ENCODE measurements at regions not wholly inside any gene's neighbourhood (a gene's known extent, or its start where the extent isn't known, plus 50 kb on each side); places are given as distances from the start of the nearest gene placed in this dataset.
"Not testable (repeated sequence)": the region's sequence is repeated elsewhere in the genome, so short reads cannot be mapped to it uniquely, and the experiment has no call there.

DNA sequence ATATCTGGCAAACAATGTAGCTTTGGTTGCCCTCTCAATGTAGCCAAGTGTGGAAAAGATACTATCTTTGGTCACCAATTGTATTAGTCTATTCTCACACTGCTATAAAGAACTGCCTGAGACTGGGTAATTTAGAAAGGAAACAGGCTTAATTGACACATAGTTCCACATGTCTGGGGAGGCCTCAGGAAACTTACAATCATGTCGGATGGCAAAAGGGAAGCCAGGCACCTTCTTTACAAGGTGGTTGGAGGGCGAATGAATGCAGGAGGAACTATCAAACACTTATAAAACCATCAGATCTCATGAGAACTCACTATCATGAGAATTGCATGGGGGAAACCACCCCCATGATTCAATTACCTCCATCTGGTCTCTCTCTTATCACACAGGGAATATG, 133.1 kb upstream of the TBCA start:
- DNase-seq (ENCODE audit: low read depth): no peak

DNA sequence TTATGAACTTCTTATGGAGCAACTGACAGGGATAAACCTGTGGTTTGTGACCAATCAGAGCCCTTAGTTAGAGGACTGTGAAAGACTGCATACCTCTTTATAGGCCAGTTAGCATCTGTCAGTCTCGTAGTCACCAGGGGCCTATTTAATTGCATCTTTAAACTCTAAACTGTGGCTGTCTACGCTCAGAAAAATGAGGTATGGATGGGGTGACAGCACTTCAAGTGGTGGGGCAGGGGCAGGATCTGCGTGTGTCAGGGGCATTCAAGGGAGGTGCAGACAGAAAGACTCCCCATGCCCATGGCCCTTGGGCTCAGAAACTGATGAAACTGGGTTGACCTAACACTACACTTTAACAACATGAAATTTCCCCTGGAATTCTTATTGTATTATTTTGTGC, 132.6 kb upstream of the TBCA start:
- no peak for DNase-seq (ENCODE audit: low read depth)

GRCh38 chr5:77907786-77908185, 131.6 kb upstream of the TBCA start:
- DNase-seq (ENCODE audit: low read depth): no peak

GRCh38 chr5:77906806-77907205, 130.7 kb upstream of the TBCA start:
- DNase-seq (ENCODE audit: low read depth): no peak

GRCh38 chr5:77904362-77904761, 128.2 kb upstream of the TBCA start:
- DNase-seq (ENCODE audit: low read depth): no peak

GRCh38 chr5:77900691-77901090, 124.6 kb upstream of the TBCA start:
- no peak for DNase-seq (ENCODE audit: low read depth)

- DNase-seq (ENCODE audit: low read depth): no peak
Observed at GRCh38 chr5:77898385-77898784, 122.2 kb upstream of the TBCA start.

DNA sequence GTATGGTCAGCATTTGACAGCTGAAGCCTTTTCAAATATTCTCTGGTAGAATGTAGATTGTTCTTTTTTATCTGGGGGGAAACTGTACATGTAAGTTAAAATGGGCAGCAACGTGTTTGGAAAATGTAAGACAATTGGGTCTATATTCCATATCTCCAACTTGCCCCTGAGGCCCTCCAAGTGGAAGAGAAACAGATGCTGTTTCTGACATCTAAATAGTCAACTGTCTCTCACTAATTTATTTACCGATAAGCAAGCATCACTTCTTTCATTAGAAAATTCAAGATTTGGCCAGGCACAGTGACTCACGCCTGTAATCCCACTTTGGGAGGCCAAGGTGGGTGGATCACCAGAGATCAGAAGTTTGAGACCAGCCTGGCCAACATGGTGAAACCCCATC, 120.2 kb upstream of the TBCA start:
- no peak for DNase-seq (ENCODE audit: low read depth)

DNA sequence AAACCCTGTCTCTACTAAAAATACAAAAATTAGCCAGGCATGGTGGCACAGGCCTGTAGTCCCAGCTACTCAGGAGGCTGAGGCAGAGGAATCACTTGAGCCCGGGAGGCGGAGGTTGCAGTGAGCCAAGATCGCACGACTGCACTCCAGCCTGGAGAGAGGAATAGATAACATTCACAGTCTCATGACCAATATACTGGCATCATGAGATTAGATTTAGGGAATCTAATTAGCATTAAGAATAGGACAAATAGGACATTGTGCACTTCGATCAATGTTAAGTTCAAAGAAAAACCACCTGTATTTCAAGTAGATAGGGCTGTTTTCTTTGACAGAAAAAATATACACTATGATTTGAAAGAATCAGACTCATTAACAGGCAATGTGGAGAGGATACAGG, 118.0 kb upstream of the TBCA start:
- DNase-seq (ENCODE audit: low read depth): not testable (repeated sequence)

DNA sequence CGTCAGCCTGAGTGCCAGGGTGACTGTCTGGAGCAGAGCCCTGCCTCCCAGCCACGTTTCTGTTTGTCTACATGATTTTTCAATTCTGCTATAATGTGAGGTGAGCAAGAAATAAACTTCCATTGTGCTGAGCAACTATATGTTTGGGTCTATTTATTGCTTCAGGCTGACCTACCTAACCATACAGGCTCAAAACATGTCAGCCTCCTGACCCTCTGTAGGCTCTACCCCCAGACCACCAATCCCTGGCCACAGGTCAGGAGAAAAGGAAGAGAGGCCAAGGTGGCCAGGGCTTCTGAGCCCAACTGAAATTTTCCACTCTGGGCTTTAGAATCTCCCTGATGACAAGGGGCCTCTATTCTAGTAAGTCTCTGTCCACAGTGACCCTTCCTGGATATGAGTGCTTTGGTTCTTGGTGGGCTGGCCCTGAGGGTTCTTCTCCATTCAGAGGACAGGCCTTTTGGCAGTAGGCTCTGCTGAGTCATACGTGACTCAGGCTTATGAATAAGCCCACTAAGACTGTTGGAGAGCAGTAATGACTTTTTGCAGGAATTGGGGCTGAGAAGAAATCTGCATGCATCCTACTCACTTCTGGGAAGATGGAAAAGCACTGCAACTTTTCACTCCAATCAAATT, 117.2 kb upstream of the TBCA start:
- peak; percentile 99 for DNase-seq (ENCODE audit: low read depth)

DNA sequence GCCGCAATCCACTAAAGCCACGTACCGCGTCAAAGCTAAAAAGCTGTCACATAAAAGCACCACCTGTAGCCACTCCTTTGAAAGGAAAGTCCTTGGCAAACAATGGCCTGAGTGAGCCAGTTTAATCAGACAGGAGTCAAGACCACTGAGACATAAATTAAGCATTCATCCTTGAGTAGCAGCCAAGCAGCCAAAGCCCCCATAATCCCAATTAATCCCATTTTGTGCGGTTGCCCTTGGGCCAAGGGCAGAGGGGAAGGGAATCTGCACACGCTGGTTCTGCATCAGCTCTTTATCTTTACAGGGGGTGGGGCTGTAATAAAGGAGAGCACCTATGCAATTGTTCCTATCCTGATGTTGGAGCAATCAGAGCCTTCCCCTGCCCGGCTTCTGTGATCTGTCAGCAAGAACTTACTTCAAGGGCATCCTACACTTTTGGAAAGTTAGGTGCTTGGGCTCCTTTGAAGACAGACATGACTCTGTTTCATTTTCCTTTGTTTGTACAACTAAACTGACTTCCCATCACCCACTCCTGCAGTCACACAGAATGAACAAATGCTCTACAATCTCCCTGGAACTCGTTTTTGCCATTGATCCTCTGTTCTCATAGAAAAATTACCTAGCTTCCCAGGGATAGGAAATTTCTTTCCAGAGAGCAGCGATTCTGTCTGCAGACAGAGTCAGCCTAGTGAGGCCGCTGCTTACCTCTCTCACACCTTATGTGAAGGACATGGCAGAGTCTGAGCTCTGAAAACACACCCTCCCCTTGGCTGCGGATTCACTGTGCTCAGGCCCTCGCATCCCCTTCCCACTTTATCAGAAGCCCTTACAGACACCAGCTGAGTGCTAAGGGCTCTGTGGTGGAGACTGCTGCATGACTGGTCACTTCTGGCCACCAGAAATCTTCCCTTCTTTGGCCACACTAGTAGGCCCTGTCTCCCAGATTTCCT, 116.2 kb upstream of the TBCA start:
- no peak for DNase-seq (ENCODE audit: low read depth)

DNA sequence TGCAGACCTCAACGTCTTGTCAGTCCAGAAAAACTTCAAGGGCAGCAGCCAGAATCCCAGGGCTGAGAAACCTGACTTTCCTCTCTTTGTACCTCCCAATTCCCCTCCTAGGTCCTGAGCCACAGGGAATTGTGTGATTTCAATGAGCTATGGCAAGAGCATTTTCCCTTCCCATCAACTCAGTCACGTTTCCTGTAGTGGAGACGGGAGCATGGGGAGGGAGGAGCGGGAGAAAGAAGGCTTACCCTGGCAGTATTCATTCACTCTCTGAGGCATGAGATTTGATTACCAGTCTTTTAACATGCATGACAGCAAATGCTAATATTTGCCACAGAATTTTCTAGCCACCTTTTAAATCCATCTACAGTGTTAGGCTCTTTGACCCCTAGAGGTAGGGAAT, 109.4 kb upstream of the TBCA start:
- DNase-seq (ENCODE audit: low read depth): no peak

DNA sequence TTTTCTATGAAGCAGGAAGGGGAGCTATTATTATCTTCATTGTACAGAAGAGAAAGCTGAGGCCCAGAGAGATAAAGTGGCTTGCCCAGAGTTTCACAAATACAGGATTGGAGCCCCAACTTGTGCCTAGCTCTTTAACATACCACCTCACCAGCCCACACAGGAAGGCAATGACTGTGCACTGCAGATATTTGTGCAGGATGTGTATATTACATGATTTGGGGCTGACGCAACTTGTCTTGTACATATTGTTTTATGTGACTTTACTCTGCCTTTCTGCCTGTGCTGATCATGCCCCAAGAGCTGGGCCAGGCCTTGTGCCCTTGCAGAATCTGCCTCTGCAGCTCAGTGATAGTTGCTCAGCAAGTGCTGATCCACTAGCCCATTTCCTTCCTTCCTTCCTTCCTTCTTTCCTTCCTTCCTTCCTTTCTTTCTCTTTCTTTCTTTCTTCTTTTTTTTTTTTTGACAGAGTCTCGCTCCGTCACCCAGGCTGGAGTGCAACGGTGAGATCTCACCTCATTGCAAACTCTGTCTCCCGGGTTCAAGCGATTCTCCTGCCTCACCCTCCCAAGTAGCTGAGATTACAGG, 106.6 kb upstream of the TBCA start:
- DNase-seq (ENCODE audit: low read depth): peak; percentile 75

GRCh38 chr5:77881528-77881927, 105.4 kb upstream of the TBCA start:
- no peak for DNase-seq (ENCODE audit: low read depth)

DNA sequence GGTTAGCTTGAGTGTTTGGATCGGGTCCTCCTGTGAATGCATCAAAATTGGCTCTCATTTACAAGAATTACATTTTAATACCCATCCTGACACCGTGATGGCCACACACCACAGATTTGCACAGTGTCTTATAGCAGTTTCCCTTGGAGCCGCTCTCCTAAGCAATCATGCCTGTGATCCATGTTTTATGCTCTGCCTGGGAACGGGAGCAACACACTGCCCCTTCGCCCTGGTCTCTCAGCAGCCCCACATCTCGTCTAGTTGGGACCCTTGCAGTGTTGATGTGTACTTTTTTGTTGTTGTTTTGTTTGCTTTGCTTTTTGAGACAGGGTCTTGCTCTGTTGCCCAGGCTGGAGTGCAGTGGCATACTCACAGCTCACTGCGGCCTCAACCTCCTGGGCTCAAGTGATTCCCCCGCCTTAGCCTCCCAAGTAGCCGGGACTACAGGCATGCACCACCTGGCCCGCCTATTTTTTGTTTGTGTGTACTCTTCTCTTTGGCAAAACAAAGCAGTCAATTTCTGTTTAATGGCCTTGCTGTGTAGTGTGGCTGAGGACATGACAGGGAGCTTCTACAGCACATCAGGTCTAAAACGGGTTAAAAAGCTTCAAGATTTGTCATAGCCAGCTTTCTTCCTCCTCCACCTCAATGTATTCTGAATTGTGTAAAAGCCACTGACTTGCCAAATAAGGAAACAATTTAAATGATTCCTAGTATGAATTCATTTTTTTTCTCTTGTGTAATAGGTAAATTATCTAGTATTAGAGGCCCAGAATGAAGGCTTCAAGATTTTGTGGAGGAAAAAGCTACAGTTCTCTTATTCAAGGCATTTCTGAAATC, 101.6 kb upstream of the TBCA start:
- no peak for DNase-seq (ENCODE audit: low read depth)

- DNase-seq (ENCODE audit: low read depth): no peak
Observed at GRCh38 chr5:77876862-77877502, 100.8 kb upstream of the TBCA start.

GRCh38 chr5:77876316-77876715, 100.2 kb upstream of the TBCA start:
- no peak for DNase-seq (ENCODE audit: low read depth)

DNA sequence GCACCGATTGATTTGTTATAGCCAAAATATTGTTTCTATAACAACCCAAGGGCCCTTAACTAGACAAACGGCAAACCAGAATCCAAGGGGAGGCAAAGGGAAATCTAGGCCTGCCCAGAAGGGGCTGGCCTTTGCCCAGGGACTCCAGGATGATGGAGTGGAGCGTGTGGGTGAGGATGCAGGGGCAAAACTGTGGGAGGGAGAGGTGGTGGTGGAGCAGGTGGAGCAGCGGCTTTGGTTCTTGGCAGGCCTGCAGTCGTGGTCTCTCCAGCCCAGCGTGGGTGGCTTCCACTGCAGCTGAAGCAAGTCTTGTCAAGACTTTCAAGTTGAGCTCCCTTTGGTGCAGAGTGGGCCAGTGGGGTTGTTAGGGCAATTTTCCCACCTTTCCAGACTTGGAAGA, 98.6 kb upstream of the TBCA start:
- DNase-seq (ENCODE audit: low read depth): no peak

DNA sequence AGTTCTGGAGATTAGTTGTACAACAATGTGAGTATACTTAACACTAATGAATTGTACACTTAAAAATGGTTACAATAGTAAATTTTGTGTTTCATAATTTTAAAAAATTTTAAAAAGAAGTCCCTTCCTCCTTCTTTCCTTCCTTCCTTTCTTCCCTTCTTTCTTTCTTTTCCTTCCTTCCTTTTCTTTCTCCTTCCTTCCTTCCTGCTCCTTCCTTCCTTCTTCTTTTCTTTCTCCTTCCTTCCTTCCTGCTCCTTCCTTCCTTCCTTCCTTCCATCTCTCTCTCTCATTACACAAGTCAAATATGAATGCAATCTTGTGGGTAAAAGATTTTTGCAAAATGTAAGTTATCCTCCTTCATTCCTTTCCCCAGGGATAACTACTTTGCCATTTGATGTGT, 97.1 kb upstream of the TBCA start:
- DNase-seq (ENCODE audit: low read depth): no peak

DNA sequence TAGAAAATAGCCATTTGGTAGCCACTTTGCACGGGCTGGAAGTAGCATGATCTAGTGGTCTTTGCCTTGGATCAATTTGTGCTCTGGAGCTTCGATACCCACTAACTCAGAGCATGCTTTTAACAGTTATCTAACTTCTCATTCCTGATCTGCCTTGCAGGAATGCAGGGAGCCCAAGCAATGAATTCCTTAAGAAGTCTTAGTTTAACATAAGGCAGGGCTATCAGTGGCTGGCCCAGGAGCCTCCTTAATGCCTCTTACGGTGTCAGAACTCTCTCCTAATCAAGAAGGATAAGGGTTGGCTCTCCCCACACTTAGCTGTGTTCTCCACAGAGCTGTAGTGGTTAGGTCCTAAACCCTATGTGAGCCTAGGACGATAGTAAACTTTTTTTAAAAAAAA, 95.8 kb upstream of the TBCA start:
- no peak for DNase-seq (ENCODE audit: low read depth)

- DNase-seq (ENCODE audit: low read depth): no peak
Observed at GRCh38 chr5:77871016-77871415, 94.9 kb upstream of the TBCA start.
